ENCODE measurements at regions not wholly inside any gene's neighbourhood (a gene's known extent, or its start where the extent isn't known, plus 50 kb on each side); places are given as distances from the start of the nearest gene placed in this dataset.
"Not testable (repeated sequence)": the region's sequence is repeated elsewhere in the genome, so short reads cannot be mapped to it uniquely, and the experiment has no call there.

GRCh38 chr7:93717217-93717900 is 142.8 kb upstream of the CALCR start:
- H3K4me1 ChIP-seq (ENCODE audit: control insufficient read depth, insufficient read depth, low read length) = no peaks in the 10 kb centered on the region
- WGBS (ENCODE audit: insufficient coverage) = no CpG with 5 or more reads among the region's 1 CpG

GRCh38 chr7:93715234-93715633 is 140.7 kb upstream of the CALCR start:
- WGBS (ENCODE audit: insufficient coverage) = 60% methylated on average over 1 of the region's 6 CpGs
- H3K9me3 ChIP-seq (replicated peaks; ENCODE audit: control insufficient read depth, low read depth, low read length) = no peaks in the 10 kb centered on the region
- no peaks in the 10 kb centered on the region for H3K36me3 ChIP-seq (ENCODE audit: control insufficient read depth, insufficient read depth, low read length)
- H3K27me3 ChIP-seq (ENCODE audit: control insufficient read depth, insufficient read depth, low read length) = no peaks in the 10 kb centered on the region
- H3K4me1 ChIP-seq (ENCODE audit: control insufficient read depth, insufficient read depth, low read length) = no peaks in the 10 kb centered on the region
- DNase-seq = peak; percentile 21
- H3K27ac ChIP-seq (ENCODE audit: low read length) = no peak overlapping the region
- H3K4me3 ChIP-seq (ENCODE audit: low read length) = no peak overlapping the region

More at GRCh38 chr7:93717217-93717900, 142.8 kb upstream of the CALCR start:
- no peak overlapping the region for H3K4me3 ChIP-seq (ENCODE audit: low read length)
- no peak overlapping the region for H3K27ac ChIP-seq (ENCODE audit: low read length)
- no peaks in the 10 kb centered on the region for H3K36me3 ChIP-seq (ENCODE audit: control insufficient read depth, insufficient read depth, low read length)
- DNase-seq = no peak
- H3K9me3 ChIP-seq (replicated peaks; ENCODE audit: control insufficient read depth, low read depth, low read length) = no peaks in the 10 kb centered on the region
- no peaks in the 10 kb centered on the region for H3K27me3 ChIP-seq (ENCODE audit: control insufficient read depth, insufficient read depth, low read length)

- no peak for DNase-seq
- no CpG with 5 or more reads among the region's 5 CpGs for WGBS (ENCODE audit: insufficient coverage)
- H3K27ac ChIP-seq (ENCODE audit: low read length) = no peak overlapping the region
Measured at GRCh38 chr7:93711926-93712325, 137.4 kb upstream of the CALCR start.

GRCh38 chr7:93708255-93708654 is 133.7 kb upstream of the CALCR start:
- DNase-seq; H3K4me3 ChIP-seq (ENCODE audit: low read length); H3K4me1 ChIP-seq (ENCODE audit: control insufficient read depth, insufficient read depth, low read length); H3K27ac ChIP-seq (ENCODE audit: low read length); H3K9me3 ChIP-seq (replicated peaks; ENCODE audit: control insufficient read depth, low read depth, low read length); H3K27me3 ChIP-seq (ENCODE audit: control insufficient read depth, insufficient read depth, low read length); H3K36me3 ChIP-seq (ENCODE audit: control insufficient read depth, insufficient read depth, low read length): not testable (repeated sequence)
- no CpG with 5 or more reads among the region's 5 CpGs for WGBS (ENCODE audit: insufficient coverage)

More at GRCh38 chr7:93711926-93712325, 137.4 kb upstream of the CALCR start:
- H3K36me3 ChIP-seq (ENCODE audit: control insufficient read depth, insufficient read depth, low read length) = no peaks in the 10 kb centered on the region
- no peaks in the 10 kb centered on the region for H3K4me1 ChIP-seq (ENCODE audit: control insufficient read depth, insufficient read depth, low read length)
- H3K27me3 ChIP-seq (ENCODE audit: control insufficient read depth, insufficient read depth, low read length) = no peaks in the 10 kb centered on the region
- no peak overlapping the region for H3K4me3 ChIP-seq (ENCODE audit: low read length)
- no peaks in the 10 kb centered on the region for H3K9me3 ChIP-seq (replicated peaks; ENCODE audit: control insufficient read depth, low read depth, low read length)

GRCh38 chr7:93707249-93707648 is 132.7 kb upstream of the CALCR start:
- H3K36me3 ChIP-seq (ENCODE audit: control insufficient read depth, insufficient read depth, low read length) = no peaks in the 10 kb centered on the region
- no peak for DNase-seq
- H3K27me3 ChIP-seq (ENCODE audit: control insufficient read depth, insufficient read depth, low read length) = no peaks in the 10 kb centered on the region
- no peak overlapping the region for H3K27ac ChIP-seq (ENCODE audit: low read length)
- no peaks in the 10 kb centered on the region for H3K4me1 ChIP-seq (ENCODE audit: control insufficient read depth, insufficient read depth, low read length)
- H3K9me3 ChIP-seq (replicated peaks; ENCODE audit: control insufficient read depth, low read depth, low read length) = no peaks in the 10 kb centered on the region
- no peak overlapping the region for H3K4me3 ChIP-seq (ENCODE audit: low read length)

GRCh38 chr7:93706162-93706561 is 131.6 kb upstream of the CALCR start:
- not testable (repeated sequence) for H3K4me3 ChIP-seq (ENCODE audit: low read length); H3K9me3 ChIP-seq (replicated peaks; ENCODE audit: control insufficient read depth, low read depth, low read length); H3K27me3 ChIP-seq (ENCODE audit: control insufficient read depth, insufficient read depth, low read length); H3K36me3 ChIP-seq (ENCODE audit: control insufficient read depth, insufficient read depth, low read length); DNase-seq; H3K4me1 ChIP-seq (ENCODE audit: control insufficient read depth, insufficient read depth, low read length); H3K27ac ChIP-seq (ENCODE audit: low read length)
- WGBS (ENCODE audit: insufficient coverage) = no CpG with 5 or more reads among the region's 4 CpGs

GRCh38 chr7:93704217-93704616 is 129.7 kb upstream of the CALCR start:
- Histone ChIP-seq H3K4me3 (ENCODE audit: low read length) (no peak overlapping the region), H3K9me3 (replicated peaks; ENCODE audit: control insufficient read depth, low read depth, low read length) (no peaks in the 10 kb centered on the region), H3K4me1 (ENCODE audit: control insufficient read depth, insufficient read depth, low read length) (no peaks in the 10 kb centered on the region), H3K27ac (ENCODE audit: low read length) (no peak overlapping the region), H3K27me3 (ENCODE audit: control insufficient read depth, insufficient read depth, low read length) (no peaks in the 10 kb centered on the region), H3K36me3 (ENCODE audit: control insufficient read depth, insufficient read depth, low read length) (no peaks in the 10 kb centered on the region)
- DNase-seq = no peak

GRCh38 chr7:93697901-93698300 is 123.4 kb upstream of the CALCR start:
- Histone ChIP-seq H3K27ac (ENCODE audit: low read length) (no peak overlapping the region), H3K4me3 (ENCODE audit: low read length) (no peak overlapping the region), H3K4me1 (ENCODE audit: control insufficient read depth, insufficient read depth, low read length) (no peaks in the 10 kb centered on the region), H3K9me3 (replicated peaks; ENCODE audit: control insufficient read depth, low read depth, low read length) (no peaks in the 10 kb centered on the region), H3K36me3 (ENCODE audit: control insufficient read depth, insufficient read depth, low read length) (no peaks in the 10 kb centered on the region), H3K27me3 (ENCODE audit: control insufficient read depth, insufficient read depth, low read length) (no peaks in the 10 kb centered on the region)
- WGBS (ENCODE audit: insufficient coverage) = no CpG with 5 or more reads among the region's 1 CpG
- DNase-seq = no peak

GRCh38 chr7:93693796-93694195 is 119.3 kb upstream of the CALCR start:
- Histone ChIP-seq H3K4me3 (ENCODE audit: low read length) (no peak overlapping the region), H3K36me3 (ENCODE audit: control insufficient read depth, insufficient read depth, low read length) (no peaks in the 10 kb centered on the region), H3K27ac (ENCODE audit: low read length) (no peak overlapping the region), H3K9me3 (replicated peaks; ENCODE audit: control insufficient read depth, low read depth, low read length) (no peaks in the 10 kb centered on the region), H3K4me1 (ENCODE audit: control insufficient read depth, insufficient read depth, low read length) (no peaks in the 10 kb centered on the region), H3K27me3 (ENCODE audit: control insufficient read depth, insufficient read depth, low read length) (no peaks in the 10 kb centered on the region)
- no peak for DNase-seq
- 91% methylated on average over 4 of the region's 6 CpGs for WGBS (ENCODE audit: insufficient coverage)

GRCh38 chr7:93690021-93690420 is 115.5 kb upstream of the CALCR start:
- DNase-seq = no peak
- no peak overlapping the region for H3K4me3 ChIP-seq (ENCODE audit: low read length)
- H3K27ac ChIP-seq (ENCODE audit: low read length) = no peak overlapping the region
- no peaks in the 10 kb centered on the region for H3K4me1 ChIP-seq (ENCODE audit: control insufficient read depth, insufficient read depth, low read length)
- no peaks in the 10 kb centered on the region for H3K36me3 ChIP-seq (ENCODE audit: control insufficient read depth, insufficient read depth, low read length)
- H3K9me3 ChIP-seq (replicated peaks; ENCODE audit: control insufficient read depth, low read depth, low read length) = no peaks in the 10 kb centered on the region
- no peaks in the 10 kb centered on the region for H3K27me3 ChIP-seq (ENCODE audit: control insufficient read depth, insufficient read depth, low read length)
- 95% methylated on average over 2 of the region's 2 CpGs for WGBS (ENCODE audit: insufficient coverage)

GRCh38 chr7:93678185-93678584 is 103.7 kb upstream of the CALCR start:
- H3K36me3 ChIP-seq (ENCODE audit: control insufficient read depth, insufficient read depth, low read length) = no peaks in the 10 kb centered on the region
- no peaks in the 10 kb centered on the region for H3K4me1 ChIP-seq (ENCODE audit: control insufficient read depth, insufficient read depth, low read length)
- H3K4me3 ChIP-seq (ENCODE audit: low read length) = no peak overlapping the region
- no peaks in the 10 kb centered on the region for H3K27me3 ChIP-seq (ENCODE audit: control insufficient read depth, insufficient read depth, low read length)
- H3K9me3 ChIP-seq (replicated peaks; ENCODE audit: control insufficient read depth, low read depth, low read length) = no peaks in the 10 kb centered on the region
- H3K27ac ChIP-seq (ENCODE audit: low read length) = no peak overlapping the region
- no peak for DNase-seq
